ENCODE measurements at regions not wholly inside any gene's neighbourhood (a gene's known extent, or its start where the extent isn't known, plus 50 kb on each side); places are given as distances from the start of the nearest gene placed in this dataset.
"Not testable (repeated sequence)": the region's sequence is repeated elsewhere in the genome, so short reads cannot be mapped to it uniquely, and the experiment has no call there.

DNA sequence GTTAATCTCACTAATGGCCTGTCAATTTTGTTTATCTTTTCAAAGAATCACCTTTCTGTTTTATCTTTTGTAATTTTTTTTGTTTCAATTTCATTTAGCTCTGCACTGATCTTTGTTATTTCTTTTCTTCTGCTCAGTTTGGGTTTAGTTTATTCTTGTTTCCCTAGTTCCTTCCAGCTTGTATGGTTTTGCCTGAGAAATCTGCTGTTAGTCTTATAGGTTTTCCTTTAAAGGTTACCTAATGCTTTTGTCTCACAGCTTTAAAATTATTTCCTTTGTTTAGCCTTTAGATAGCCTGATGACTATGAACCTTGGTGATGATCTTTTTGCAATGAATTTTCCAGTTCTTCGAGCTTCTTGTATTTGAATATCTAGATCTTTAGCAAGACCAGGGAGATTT is 1869.8 kb upstream of the PCDH20 start:
- H3K4me3 ChIP-seq (ENCODE audit: low read length), result no peak overlapping the region
- no peak for DNase-seq (ENCODE audit: low read depth, low spot score)

DNA sequence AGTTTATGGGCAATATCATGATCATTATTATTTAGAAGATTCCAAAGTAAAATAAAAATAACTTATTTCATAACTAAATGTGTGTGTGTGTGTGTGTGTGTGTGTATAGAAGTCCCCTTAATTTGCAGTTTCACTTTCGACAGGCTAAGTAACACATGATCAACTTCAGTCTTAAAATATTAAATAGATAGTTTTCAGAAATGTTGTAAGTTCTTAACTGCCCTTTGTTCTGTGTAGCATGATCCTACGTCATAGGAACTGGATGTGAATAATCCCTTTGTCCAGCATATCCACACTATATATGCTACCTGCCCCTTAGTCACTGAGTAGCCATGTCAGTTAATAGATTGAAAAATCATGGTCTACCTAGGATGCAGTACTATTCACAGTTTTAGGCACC is 1863.5 kb upstream of the PCDH20 start:
- no peak overlapping the region for H3K4me3 ChIP-seq (ENCODE audit: low read length)
- no peak for DNase-seq (ENCODE audit: low read depth, low spot score)

DNA sequence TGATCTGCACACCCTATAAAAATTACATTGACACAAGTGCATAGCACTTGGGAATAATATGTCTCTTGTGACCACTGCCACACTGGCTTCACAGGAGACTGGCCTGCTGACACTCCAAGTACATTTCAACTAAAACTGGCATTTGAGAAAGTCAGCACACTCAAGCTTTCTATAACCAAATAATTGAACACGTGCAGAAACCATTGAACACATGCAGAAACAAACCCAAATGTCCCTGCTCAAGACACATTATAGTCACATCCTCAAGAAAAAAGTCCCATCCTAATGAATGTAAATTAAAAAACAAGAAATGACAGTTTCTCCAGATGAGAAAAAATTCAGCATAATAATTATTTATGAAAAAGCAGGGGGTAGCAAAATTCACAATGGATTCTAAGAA is 1859.1 kb upstream of the PCDH20 start:
- DNase-seq (ENCODE audit: low read depth, low spot score), result no peak
- no peak overlapping the region for H3K4me3 ChIP-seq (ENCODE audit: low read length)

DNA sequence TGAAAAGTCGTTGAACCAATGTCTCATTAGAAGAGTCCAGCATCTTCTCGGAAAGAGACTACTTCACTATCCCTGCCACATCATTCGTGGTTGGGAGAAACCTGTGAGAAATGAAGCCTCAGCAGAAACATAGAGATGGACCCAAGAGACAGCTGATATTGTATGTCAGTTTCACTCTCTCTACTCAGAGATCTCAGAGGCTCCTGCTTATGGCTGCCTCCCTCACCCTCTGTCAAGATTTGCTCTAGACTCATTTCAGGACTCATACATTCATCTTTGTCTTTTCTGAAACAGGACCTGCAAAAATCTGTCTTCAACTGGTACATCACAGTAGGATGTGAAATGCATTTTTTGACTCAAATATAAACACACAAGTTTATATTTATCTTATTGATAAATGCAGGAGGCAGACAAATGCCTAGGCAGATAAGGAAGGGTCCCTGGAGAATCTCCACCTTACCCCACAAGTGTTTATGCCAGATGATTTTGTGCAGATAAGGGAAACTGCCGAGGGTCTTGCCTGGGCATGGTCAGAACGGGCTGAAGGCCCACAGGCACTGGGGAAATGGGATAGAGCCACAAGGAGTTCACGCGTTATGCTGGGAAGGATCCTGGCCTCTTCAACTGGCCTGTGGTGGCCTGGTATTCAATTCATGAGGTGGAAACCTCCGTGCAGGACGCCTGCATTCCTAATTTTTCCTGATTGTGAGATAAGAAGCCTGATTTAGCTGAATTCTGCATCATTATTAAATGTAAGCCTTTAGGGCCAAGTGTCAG is 1834.0 kb upstream of the PCDH20 start:
- H3K4me3 ChIP-seq (ENCODE audit: low read length), result no peak overlapping the region
- DNase-seq (ENCODE audit: low read depth, low spot score), result no peak

DNA sequence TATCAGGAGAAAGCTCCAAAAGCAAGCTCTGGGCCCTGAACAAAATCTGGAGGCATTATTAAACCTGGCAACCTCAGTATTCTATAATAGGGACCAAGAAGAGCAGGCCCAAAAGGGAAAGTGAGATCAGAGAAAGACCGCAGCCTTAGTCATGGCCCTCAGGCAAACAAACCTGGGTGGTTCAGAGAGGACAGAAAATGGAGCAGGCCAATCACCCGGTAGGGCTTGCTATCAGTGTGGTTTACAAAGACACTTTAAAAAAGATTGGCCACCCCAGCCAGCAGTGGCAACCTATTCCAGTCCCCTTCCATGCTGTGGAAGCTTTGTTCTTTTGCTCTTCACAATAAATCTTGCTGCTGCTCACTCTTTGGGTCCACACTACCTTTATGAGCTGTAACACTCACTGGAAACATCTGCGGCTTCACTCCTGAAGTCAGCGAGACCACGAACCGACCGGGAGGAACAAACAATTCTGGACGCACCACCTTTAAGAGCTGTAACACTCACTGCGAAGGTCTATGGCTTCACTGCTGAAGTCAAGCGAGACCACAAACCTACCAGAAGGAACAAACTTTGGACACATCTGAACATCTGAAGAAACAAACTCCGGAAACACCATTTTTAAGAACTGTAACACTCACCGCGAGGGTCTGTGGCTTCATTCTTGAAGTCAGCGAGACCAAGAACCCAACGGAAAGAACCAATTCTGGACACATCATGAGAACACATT is 1821.2 kb upstream of the PCDH20 start:
- H3K4me3 ChIP-seq (ENCODE audit: low read length); DNase-seq (ENCODE audit: low read depth, low spot score): not testable (repeated sequence)

DNA sequence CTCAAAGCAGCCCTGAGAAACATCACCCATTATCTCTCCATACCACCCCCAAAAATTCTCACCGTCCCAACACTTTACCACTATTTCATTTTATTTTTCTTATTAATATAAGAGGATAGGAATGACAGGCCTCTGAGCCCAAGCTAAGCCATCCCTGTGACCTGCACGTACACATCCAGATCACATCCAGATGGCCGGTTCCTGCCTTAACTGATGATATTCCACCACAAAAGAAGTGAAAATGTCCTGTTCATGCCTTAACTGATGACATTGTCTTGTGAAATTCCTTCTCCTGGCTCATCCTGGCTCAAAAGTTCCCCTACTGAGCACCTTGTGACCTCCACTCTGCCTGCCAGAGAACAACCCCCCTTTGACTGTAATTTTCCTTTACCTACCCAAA is 1802.9 kb upstream of the PCDH20 start:
- not testable (repeated sequence) for DNase-seq (ENCODE audit: low read depth, low spot score); H3K4me3 ChIP-seq (ENCODE audit: low read length)

DNA sequence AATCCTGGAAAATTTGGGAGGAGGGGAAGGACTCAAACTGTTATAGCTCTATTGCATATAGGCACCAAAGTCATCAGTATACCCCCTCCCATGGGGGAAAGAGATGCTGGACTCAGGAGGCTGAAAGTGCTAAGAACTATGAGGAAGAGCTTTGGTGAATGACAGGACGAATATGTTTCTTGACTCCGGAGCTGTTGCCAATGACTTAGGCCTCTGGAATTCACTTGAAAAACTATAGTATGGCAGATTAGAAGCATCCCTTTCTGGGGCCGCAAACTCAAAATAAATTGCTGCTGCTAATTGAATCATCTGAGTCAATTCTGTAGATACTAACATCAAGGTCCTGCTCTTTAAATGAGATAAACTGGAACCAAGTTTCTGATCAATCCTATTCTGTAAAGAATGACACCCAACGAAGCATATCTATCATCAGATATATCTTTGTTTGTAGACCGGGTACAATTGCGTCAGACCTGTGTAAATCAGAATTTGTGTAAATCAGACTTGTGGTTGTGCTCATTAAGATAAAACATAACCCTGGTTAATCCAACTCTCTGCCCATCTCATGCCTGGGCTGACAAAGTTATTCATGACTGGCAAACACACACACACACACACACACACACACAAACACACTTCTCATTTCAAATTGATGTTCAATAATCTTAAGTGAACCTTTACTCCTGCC is 1793.8 kb upstream of the PCDH20 start:
- DNase-seq (ENCODE audit: low read depth, low spot score), result no peak
- no peak overlapping the region for H3K4me3 ChIP-seq (ENCODE audit: low read length)

DNA sequence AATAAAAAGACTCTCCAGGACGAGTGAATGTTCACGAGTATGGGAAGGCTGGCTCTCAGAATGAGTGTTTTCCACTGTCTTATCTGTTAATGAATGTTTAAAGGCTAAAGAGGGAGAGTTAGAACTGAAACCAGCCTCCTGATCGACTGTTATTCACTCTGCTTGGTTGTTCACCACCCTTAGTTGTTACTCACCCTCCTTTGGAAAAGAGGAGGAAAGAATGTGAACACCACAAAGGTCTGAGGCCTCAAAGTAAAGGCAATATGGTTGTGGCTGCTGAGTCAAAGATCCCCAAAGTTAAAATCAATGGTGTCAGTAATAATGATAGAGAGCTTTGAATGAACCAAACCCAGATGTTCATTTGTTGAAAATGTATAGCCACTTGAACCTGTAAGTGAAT is 1793.2 kb upstream of the PCDH20 start:
- no peak overlapping the region for H3K4me3 ChIP-seq (ENCODE audit: low read length)
- no peak for DNase-seq (ENCODE audit: low read depth, low spot score)

DNA sequence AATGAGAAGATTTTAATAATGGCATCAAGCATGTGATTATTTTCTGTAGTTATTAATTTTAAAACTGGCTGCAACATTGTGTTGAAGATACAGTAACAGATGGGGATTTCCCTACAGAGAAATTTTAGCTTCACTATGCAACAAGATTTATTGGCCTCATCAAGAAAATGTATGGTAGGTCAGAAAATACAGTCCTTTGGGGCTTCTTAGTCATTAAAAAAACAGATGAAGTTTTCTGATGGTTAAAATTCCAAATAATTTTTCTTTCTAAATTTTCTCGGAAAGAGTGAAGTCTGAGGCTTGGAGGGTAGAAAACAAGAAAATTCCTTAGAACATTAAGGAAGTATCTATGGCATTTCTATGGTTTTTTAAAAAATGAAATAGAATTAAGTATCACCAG is 1790.8 kb upstream of the PCDH20 start:
- DNase-seq (ENCODE audit: low read depth, low spot score), result no peak
- no peak overlapping the region for H3K4me3 ChIP-seq (ENCODE audit: low read length)

DNA sequence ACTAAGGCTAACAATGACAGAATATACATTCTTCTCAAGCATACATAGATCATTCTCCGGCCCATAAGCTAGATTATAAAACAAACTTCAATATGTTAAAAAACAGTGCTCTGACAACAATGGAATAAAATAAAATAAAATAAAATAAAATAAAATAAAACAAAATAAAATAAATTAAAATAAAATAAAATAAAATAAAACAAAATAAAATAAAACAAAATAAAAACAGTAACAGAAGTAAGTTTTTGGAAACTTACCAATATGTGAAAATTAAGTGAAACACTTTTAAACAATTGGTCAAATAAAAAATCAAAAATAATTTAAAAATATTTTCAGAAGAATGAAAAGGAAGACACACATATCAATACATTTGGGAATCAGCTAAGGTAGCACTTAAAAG is 1785.8 kb upstream of the PCDH20 start:
- DNase-seq (ENCODE audit: low read depth, low spot score), result no peak
- H3K4me3 ChIP-seq (ENCODE audit: low read length), result no peak overlapping the region

DNA sequence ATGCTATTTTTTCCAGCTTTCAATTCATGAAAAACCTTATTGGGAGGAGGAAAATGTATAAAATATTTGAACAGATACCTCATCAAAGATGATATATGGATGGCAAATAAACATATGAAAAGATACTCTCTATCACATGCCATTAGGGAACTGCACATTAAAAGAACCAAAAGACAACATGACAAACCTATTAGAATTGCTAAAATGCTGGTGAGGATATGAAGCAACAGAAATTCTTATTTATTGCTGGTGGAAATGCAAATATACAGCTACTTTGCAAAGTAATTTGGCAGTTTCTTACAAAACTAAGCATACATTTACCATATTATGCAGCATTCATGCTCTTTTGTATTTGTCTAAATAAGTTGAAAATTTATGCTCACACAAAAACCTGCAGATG is 1783.9 kb upstream of the PCDH20 start:
- no peak for DNase-seq (ENCODE audit: low read depth, low spot score)
- H3K4me3 ChIP-seq (ENCODE audit: low read length), result no peak overlapping the region

DNA sequence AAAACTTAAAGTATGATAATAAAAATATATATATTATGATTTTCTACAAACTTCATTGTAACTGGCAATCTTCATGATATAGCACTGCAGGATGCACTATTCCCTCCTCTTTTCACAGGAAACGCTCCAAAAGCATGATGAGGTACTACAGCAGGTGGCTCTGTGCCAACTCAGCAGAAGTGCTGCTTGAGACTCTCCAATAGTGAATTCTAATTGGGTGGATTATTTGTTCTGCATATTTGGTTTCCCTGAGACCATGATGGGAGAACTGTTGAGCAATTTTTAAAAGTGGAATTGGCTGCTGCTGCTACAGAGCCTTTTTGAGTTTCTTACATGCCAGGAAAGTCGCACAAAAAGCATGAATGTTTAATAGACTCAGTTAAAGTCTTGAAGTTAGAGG is 1782.4 kb upstream of the PCDH20 start:
- no peak overlapping the region for H3K4me3 ChIP-seq (ENCODE audit: low read length)
- no peak for DNase-seq (ENCODE audit: low read depth, low spot score)

DNA sequence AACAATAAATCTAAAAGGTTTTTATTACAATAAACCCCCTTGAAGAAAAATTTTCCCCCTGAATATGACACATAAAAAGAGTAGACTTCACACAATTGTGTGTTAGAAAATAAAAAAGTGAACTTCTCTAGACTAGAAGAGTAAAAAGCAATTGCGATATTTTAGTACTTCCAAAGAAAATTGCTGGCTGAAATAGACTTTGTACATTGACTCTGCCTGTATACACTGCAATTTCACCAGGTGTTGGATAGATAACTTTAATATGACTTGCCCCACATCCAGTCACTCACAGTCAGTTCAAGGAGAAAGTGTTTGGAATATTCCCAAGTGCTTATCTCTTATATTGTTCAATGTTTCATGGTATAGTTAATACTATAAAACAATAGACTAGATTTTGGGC is 1780.1 kb upstream of the PCDH20 start:
- H3K4me3 ChIP-seq (ENCODE audit: low read length), result no peak overlapping the region
- DNase-seq (ENCODE audit: low read depth, low spot score), result no peak

DNA sequence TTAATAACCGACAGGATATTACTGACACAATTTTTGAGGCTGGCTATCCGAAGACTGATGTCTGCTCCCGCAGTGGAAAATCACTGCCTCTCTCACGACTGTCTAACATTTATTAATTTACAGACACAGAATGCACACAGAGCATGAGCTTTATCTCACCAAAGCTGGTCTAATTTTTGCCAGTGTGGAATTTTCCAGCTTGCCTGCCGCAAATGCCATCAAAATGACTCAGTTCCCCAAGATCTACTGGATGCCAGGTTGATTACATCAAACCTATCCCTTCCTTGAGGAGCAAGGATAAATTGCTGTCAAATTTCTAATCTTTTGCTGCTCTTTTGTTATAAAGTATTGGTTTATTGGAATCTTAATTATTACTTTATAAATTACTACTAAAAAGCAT is 1775.1 kb upstream of the PCDH20 start:
- H3K4me3 ChIP-seq (ENCODE audit: low read length), result no peak overlapping the region

DNA sequence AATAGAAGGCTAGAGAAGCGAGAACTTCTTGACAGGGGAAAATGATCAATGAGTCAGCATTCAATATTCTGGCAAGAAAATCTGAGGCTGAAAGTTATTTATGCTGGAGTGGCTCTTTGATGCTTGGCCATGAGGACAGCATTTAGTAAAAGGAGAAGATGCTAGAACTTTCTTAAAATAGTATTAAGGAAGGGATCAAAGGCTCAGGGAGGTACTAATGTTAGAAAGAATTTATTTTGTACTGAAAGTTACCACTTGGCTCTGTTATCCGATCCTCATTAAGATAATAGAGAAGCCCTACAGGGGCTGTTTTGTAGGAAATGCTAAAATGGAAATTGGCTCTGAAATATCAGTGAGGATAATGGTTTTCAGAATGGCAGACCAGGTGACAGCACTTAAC is 1774.6 kb upstream of the PCDH20 start:
- DNase-seq (ENCODE audit: low read depth, low spot score), result no peak
- no peak overlapping the region for H3K4me3 ChIP-seq (ENCODE audit: low read length)

More for the DNA sequence above, 1775.1 kb upstream of the PCDH20 start:
- DNase-seq (ENCODE audit: low read depth, low spot score), result no peak

DNA sequence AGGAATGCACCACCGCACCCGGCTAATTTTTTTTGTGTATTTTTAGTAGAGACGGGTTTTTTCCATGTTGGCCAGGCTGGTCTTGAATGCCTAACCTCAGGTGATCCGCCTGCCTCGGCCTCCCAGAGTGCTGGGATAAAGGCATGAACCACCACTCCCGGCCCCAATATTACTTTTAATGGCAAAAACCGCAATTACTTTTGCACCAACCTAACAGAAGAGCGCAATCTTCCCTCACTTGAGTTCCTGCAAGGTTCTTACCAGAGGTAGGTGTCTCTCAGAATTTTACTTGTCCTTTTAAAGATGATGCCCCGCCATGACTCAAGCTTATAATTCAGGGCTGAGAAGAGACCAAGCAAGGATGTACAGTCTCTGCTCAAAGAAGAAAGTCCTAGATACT is 1774.1 kb upstream of the PCDH20 start:
- H3K4me3 ChIP-seq (ENCODE audit: low read length), result no peak overlapping the region
- DNase-seq (ENCODE audit: low read depth, low spot score), result no peak

DNA sequence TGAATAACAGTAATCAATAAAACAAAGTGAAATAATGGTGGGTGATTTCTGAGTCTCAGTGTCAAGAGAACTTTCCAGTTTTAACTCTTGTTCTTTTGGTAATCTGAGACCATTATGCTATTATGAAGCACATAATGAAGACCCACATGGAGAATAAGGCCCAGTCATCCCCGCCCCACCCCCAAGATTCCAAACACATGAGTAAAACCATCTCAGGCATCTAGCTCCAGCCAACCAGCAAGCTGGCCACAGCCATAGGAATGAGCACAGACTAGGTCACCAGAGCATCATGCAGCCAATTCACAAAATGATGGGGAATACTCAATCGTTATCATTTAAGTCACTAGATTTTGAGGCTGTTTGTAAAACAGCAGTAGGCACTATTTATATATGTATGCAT is 1769.0 kb upstream of the PCDH20 start:
- no peak overlapping the region for H3K4me3 ChIP-seq (ENCODE audit: low read length)
- DNase-seq (ENCODE audit: low read depth, low spot score), result no peak

DNA sequence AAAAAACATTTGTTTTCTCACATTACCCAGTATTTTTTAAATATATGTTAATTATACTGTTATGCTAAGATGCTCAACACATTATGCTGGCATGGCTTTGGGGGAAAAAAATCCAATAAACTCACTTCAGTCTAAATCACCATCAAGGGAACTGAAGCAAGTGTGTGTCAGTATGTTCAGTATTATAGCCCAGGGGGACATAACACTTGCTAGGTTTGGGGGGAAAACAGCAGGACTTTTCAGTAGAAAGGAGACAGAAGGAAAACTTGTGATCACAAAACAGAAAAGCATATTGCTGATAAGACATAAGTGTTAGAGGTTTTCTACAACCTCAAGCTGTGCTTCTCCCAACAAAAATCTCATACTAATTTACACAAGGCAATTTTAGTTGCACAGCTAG is 1759.9 kb upstream of the PCDH20 start:
- DNase-seq (ENCODE audit: low read depth, low spot score), result no peak
- no peak overlapping the region for H3K4me3 ChIP-seq (ENCODE audit: low read length)

DNA sequence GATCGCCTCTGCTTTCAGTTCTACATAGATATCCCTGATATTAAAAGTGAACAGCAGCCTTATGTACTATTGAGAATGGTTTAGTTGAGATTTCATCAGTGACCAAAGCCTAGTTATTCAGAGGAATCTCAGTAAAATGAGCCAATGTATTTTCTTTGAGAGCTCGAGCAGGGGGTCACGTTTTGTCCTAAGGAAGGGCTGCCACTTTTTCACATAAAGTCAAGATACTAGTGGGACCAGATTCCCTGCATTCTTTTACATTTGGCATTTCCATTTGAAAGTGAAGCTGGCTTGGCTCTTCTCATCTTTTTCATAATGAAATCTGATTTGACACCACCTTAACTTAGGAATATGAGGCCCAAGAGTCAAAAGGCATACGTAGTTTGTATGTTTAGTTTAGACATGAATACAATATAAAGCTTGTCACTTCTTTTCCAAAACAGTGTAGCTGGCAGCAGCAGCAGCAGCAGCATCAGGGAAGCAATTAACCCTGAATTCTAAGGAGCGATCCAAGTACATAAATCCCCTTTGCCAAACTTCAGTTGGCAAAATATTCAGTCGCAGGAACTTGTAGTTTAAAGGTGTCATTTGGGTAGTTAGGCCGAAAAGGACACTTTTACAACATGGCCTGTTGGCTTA is 1752.2 kb upstream of the PCDH20 start:
- no peak for DNase-seq (ENCODE audit: low read depth, low spot score)

DNA sequence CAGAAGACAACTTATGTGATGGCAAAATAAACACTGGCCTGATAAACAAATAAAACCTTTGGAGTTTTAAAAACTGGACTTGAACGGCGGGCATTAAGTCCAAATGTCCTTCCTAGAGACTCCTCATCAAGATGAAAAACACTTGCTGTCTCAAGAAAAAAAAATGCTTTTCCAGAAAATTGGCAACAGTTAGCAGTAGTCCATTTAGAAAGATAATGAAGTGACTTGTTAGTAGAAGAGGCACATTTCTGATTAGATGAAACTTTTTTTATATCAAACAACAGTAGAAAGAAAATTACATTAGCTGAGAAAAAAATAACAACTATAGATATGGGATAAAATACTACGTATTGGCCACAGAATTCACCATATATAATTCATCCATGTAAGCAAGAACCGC is 1750.7 kb upstream of the PCDH20 start:
- no peak overlapping the region for H3K4me3 ChIP-seq (ENCODE audit: low read length)
- DNase-seq (ENCODE audit: low read depth, low spot score), result no peak

More for the DNA sequence above, 1752.2 kb upstream of the PCDH20 start:
- H3K4me3 ChIP-seq (ENCODE audit: low read length), result no peak overlapping the region

Data from Jurkat, Clone E6-1 (cell line).